Spleen (tissue), 7 donors: ENCODE measurements at regions not wholly inside any gene's neighbourhood (a gene's known extent, or its start where the extent isn't known, plus 50 kb on each side); places are given as distances from the start of the nearest gene placed in this dataset.

Source experiments
- POLR2A ChIP-seq, 3 donors: fragments of 450-650 bp; IDR thresholded peaks; one replicate each; pipeline ENCODE4 v1.5.1; 2017; ENCODE audit warnings: antibody characterized with exemption in 3 of 3, mild to moderate bottlenecking in 1 of 3
- POLR2AphosphoS5 ChIP-seq, 3 donors: sonication (generic); formaldehyde crosslinking; IDR thresholded peaks; one replicate each; pipeline ENCODE4 v1.5.1; 2017; ENCODE audit warnings: antibody characterized with exemption in 3 of 3
- TF ChIP-seq, protein P1 (sequence below), 11 experiments: fragments of 200-600 bp in 7 of 11; fragments of 450-650 bp in 4 of 11; sonication (generic) in 4 of 11; IDR thresholded peaks in 8 of 11; conservative IDR thresholded peaks in 3 of 11; 1 replicate in 7 of 11; 2 replicates in 4 of 11; pipeline versions ENCODE4 v1.4.0 to v1.8.0; 2016 to 2021; ENCODE audit warnings: antibody characterized with exemption in 11 of 11, inconsistent platforms in 4 of 11, mild to moderate bottlenecking in 1 of 11
- donor health status: DM: no; HTN: no; CAD: no; lungs with moderate emphysema.
- donor health status: DM: no; HTN: no; CAD: no.
- donor health status: DM: no; HTN: no; CAD: no.

DNA sequence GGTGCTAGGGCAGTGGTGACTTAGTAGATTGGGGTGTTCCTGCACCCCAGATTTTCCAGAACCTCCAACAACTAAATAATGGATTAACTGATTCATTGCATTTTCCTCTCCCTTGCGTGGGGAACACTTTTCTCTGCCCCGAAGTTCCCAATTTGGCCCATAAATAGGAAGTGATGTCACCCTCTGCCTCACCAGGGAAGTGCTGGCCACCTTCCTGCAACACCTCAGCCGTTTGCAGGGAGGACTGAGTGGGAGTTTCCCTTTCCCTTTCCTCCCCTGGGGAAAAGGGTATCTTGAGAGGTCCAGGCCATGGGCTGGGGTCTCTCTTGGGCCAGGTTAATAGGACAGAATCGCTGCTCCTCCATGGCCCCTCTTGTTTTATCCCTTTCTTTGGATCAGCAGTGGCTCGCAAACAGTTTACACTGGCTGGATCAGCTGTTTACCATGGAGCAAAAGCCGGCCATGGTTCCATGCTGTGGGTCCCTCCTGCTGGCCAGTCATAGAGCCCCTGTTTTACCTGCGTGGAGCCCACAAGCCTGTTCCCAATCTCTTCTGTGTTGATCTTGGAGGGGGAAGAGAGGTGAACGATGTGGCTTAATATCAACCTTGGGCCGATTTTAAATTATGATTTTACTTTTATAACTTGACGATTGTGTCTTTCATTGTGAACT is 91.6 kb upstream of the VRK1 start:
- TF ChIP-seq, protein P1, sequence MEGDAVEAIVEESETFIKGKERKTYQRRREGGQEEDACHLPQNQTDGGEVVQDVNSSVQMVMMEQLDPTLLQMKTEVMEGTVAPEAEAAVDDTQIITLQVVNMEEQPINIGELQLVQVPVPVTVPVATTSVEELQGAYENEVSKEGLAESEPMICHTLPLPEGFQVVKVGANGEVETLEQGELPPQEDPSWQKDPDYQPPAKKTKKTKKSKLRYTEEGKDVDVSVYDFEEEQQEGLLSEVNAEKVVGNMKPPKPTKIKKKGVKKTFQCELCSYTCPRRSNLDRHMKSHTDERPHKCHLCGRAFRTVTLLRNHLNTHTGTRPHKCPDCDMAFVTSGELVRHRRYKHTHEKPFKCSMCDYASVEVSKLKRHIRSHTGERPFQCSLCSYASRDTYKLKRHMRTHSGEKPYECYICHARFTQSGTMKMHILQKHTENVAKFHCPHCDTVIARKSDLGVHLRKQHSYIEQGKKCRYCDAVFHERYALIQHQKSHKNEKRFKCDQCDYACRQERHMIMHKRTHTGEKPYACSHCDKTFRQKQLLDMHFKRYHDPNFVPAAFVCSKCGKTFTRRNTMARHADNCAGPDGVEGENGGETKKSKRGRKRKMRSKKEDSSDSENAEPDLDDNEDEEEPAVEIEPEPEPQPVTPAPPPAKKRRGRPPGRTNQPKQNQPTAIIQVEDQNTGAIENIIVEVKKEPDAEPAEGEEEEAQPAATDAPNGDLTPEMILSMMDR (IDR thresholded peaks at IDR 0.05 in 8 of 11, conservative IDR thresholded peaks at IDR 0.05 in 3 of 11) = no peak
- TF ChIP-seq POLR2A (IDR thresholded peaks at IDR 0.05) = no peak
- no peak for TF ChIP-seq POLR2AphosphoS5 (IDR thresholded peaks at IDR 0.05)
